ENCODE measurements at regions not wholly inside any gene's neighbourhood (a gene's known extent, or its start where the extent isn't known, plus 50 kb on each side); places are given as distances from the start of the nearest gene placed in this dataset.

DNA sequence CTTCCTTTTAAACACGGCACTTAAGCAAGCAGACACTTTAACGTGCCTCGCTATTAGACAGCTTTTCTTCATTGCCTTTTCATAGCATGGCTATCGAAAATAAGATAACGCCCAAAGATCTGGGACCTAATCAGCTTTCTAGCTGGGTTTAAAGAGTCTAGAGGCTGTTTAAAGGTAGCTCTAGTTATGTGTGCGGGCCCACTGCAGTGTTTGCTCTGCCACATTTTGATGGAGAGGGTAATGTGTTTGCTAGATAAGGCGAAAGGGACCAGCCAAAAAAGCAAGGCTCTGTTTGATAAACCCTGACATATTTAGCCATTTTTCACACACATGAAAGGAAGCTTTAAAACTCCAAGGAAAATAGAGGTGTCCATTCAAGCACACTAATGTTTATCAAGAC, 91.6 kb downstream of the NR2F2 start (continued):
- TF ChIP-seq GMEB1 (CRISPR knock-in tag; IDR thresholded peaks at IDR 0.05), result no peak
- TF ChIP-seq YY1 (IDR thresholded peaks at IDR 0.05; ENCODE audit: borderline replicate concordance in 1 of 3, control insufficient read depth in 1 of 3, extremely low read depth in 1 of 3, insufficient read depth in 3 of 3, insufficient read length in 1 of 3, insufficient replicate concordance in 2 of 3, low read depth in 1 of 3, low read length in 2 of 3), result no peak
- TF ChIP-seq ZNF592 (IDR thresholded peaks at IDR 0.05), result no peak
- TF ChIP-seq, protein P1, sequence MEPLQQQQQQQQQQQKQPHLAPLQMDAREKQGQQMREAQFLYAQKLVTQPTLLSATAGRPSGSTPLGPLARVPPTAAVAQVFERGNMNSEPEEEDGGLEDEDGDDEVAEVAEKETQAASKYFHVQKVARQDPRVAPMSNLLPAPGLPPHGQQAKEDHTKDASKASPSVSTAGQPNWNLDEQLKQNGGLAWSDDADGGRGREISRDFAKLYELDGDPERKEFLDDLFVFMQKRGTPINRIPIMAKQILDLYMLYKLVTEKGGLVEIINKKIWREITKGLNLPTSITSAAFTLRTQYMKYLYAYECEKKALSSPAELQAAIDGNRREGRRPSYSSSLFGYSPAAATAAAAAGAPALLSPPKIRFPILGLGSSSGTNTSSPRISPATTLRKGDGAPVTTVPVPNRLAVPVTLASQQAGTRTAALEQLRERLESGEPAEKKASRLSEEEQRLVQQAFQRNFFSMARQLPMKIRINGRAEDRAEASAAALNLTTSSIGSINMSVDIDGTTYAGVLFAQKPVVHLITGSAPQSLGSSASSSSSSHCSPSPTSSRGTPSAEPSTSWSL (CRISPR knock-in tag; IDR thresholded peaks at IDR 0.05; ENCODE audit: borderline replicate concordance), result no peak
- no peak for TF ChIP-seq ZNF609 (CRISPR knock-in tag; IDR thresholded peaks at IDR 0.05; ENCODE audit: borderline replicate concordance)
- TF ChIP-seq ATF7 (IDR thresholded peaks at IDR 0.05), result no peak
- no peak for TF ChIP-seq FOSL1 (tag; conservative IDR thresholded peaks at IDR 0.05)
- TF ChIP-seq ZNF232 (CRISPR knock-in tag; IDR thresholded peaks at IDR 0.05), result no peak
- no peak for TF ChIP-seq TCFL5 (CRISPR knock-in tag; conservative IDR thresholded peaks at IDR 0.05)
- no peak for TF ChIP-seq ZBTB11 (CRISPR knock-in tag; IDR thresholded peaks at IDR 0.05)

Measured in K562 (cell line).